Right lobe of liver (tissue), 6 donors: ENCODE measurements at regions not wholly inside any gene's neighbourhood (a gene's known extent, or its start where the extent isn't known, plus 50 kb on each side); places are given as distances from the start of the nearest gene placed in this dataset.

Source experiments
- ATAC-seq, 4 donors: fragments of 200-7000 bp; cut with Tn5 transposase; one replicate each; pipeline ENCODE4 v1.9.1; 2020; ENCODE audit warnings: mild to moderate bottlenecking in 4 of 4, moderate library complexity in 4 of 4
- DNase-seq, 3 donors: peaks; one replicate each; pipeline ENCODE4 v3.0.0-alpha.2; 2020
- H3K27ac ChIP-seq, 3 donors: fragments of 200-600 bp; one replicate each; pipeline ENCODE4 v1.8.0; 2022
- H3K27me3 ChIP-seq, 2 donors: fragments of 200-600 bp; one replicate each; pipeline ENCODE4 v1.8.0; 2022
- H3K36me3 ChIP-seq, 4 donors: fragments of 200-600 bp; sonication (generic) in 1 of 4; one replicate each; pipeline versions ENCODE4 v1.5.1 to v1.8.0; 2017 to 2022; ENCODE audit warnings: control low read depth in 1 of 4
- H3K4me1 ChIP-seq, 4 donors: fragments of 200-600 bp; sonication (generic) in 1 of 4; one replicate each; pipeline versions ENCODE4 v1.5.1 to v1.8.0; 2017 to 2022; ENCODE audit warnings: control low read depth in 1 of 4
- H3K4me3 ChIP-seq, 3 donors: fragments of 200-600 bp; one replicate each; pipeline ENCODE4 v1.8.0; 2022
- H3K9me3 ChIP-seq, 4 donors: fragments of 200-600 bp; sonication (generic) in 1 of 4; one replicate each; pipeline versions ENCODE4 v1.5.1 to v1.8.0; 2017 to 2022; ENCODE audit warnings: control low read depth in 1 of 4
- POLR2A ChIP-seq: fragments of 450-650 bp; IDR thresholded peaks from one replicate; pipeline ENCODE4 v1.6.1; 2017; ENCODE audit warnings: antibody characterized with exemption, mild to moderate bottlenecking
- WGBS: methylation state at CpG from one replicate; pipeline ENCODE4 v1.1.6; 2018; ENCODE audit warnings: low coverage, low lambda C conversion rate; ENCODE audit not compliant: insufficient coverage; ENCODE audit errors: missing lambda C conversion rate; 5-methylcytosine and 5-hydroxymethylcytosine counted together
- intact Hi-C, 2 donors: fragments of 100-400 bp; cut with DNase I; formaldehyde crosslinking; loops; one replicate each; pipeline versions ENCODE4 v1.11.2 to v1.14.1; 2022
- TF ChIP-seq, protein P1 (sequence below), 4 donors: fragments of 200-600 bp in 3 of 4; fragments of 450-650 bp in 1 of 4; IDR thresholded peaks; one replicate each; pipeline versions ENCODE4 v1.5.1 to v1.8.0; 2016 to 2022; ENCODE audit warnings: antibody characterized with exemption in 4 of 4, mild to moderate bottlenecking in 2 of 4
- donor health status: DM: no; HTN: yes; CAD: no.
- donor health status: DM: no; HTN: no; CAD: no.
- donor health status: DM: no; HTN: no; CAD: no.
- donor health status: DM: no; HTN: yes; CAD: no.
- donor health status: DM: no; HTN: yes; CAD: no.

DNA sequence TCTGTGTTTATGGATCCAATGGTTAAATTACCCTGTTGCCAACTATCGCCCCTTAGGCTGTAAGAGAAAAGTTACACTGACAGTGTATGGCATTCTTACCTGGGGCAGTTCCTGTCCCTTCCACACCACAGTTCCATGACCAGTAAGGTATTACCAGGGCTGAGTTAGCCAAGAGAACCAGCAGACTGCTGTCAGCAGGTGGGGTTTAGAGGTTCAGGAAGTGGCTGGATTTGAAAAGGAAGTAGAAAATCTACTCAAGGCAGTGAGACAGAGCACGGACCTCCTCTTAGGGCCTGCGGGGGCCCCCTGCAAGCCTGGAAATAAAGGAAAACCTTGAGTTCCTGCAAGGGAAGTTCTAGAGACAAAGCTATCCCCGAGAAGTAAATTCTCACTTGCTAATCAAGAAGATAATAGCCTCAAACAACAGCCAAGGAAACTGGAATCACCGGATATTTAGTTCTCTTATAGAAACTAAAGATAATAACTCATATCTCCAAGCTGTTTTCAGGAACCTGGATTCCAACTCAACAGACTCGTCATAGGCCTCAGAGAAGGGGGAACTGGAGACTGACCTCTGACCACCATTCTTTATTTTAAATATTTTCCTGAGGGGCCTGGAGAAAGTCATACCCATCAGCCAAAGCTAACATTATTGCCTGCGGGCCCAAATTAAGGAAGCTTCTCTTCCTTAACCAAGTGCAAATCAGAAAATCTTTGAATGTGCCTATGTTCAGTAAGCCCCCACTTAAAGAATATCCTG, 161.7 kb downstream of the ANXA2 start:
- TF ChIP-seq POLR2A: no peak
- TF ChIP-seq, protein P1, sequence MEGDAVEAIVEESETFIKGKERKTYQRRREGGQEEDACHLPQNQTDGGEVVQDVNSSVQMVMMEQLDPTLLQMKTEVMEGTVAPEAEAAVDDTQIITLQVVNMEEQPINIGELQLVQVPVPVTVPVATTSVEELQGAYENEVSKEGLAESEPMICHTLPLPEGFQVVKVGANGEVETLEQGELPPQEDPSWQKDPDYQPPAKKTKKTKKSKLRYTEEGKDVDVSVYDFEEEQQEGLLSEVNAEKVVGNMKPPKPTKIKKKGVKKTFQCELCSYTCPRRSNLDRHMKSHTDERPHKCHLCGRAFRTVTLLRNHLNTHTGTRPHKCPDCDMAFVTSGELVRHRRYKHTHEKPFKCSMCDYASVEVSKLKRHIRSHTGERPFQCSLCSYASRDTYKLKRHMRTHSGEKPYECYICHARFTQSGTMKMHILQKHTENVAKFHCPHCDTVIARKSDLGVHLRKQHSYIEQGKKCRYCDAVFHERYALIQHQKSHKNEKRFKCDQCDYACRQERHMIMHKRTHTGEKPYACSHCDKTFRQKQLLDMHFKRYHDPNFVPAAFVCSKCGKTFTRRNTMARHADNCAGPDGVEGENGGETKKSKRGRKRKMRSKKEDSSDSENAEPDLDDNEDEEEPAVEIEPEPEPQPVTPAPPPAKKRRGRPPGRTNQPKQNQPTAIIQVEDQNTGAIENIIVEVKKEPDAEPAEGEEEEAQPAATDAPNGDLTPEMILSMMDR (IDR thresholded peaks at IDR 0.05): no peak
- H3K4me3 ChIP-seq: no peak overlapping the region
- intact Hi-C loops: no loop called here
- WGBS: 33% methylated on average over 7 of the region's 7 CpGs
- no peaks in the 10 kb centered on the region for H3K27me3 ChIP-seq
- H3K27ac ChIP-seq: no peak overlapping the region
- DNase-seq: no peak
- H3K9me3 ChIP-seq: no peaks in the 10 kb centered on the region
- no peaks in the 10 kb centered on the region for H3K36me3 ChIP-seq
- peak in 1 of 4 donors; percentile 56 for ATAC-seq
- H3K4me1 ChIP-seq: no peaks in the 10 kb centered on the region

DNA sequence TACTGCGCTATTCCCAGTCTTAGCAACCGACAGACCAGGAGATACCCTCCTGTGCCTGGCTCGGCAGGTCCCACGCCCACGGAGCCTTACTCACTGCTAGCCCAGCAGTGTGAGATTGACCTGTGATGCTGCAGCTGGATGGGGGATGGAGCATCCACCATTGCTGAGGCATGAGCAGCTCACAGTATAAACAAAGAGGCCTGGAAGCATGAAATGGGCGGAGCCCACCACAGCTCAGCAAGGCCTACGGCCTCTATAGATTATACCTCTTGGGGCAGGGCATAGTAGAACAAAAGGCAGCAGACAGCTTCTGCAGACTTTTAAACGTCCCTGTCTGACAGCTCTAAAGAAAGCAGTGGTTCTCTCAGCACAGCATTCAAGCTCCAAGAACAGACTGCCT, 160.3 kb downstream of the ANXA2 start:
- ATAC-seq (no peak), DNase-seq (no peak)
- no peak for TF ChIP-seq POLR2A
- H3K4me3 ChIP-seq: no peak overlapping the region
- no peak overlapping the region for H3K27ac ChIP-seq
- intact Hi-C loops: no loop called here
- H3K36me3 ChIP-seq: no peaks in the 10 kb centered on the region
- no peaks in the 10 kb centered on the region for H3K4me1 ChIP-seq
- H3K9me3 ChIP-seq: no peaks in the 10 kb centered on the region
- H3K27me3 ChIP-seq: no peaks in the 10 kb centered on the region
- WGBS: 66% methylated on average over 6 of the region's 8 CpGs

DNA sequence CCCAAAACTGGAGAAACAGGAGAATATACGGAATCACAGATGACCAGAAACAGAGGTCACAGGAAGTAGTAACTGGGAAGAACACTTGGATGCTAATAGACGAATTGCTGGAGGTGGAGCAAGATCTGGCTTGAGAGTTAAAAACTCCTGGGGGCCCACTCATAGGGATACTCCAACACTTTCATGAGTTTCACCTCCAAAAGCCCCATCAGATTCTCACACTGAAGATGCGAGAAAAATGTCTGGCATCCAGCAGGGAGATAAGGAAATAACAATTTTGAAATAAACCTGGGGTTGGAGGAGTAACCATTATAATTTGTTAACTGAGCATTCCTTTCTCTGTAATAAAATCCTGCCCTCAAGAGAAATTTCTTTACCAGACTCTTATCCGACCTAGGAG, 154.0 kb downstream of the ANXA2 start:
- no peaks in the 10 kb centered on the region for H3K27me3 ChIP-seq
- DNase-seq (no peak), ATAC-seq (no peak)
- no peak overlapping the region for H3K27ac ChIP-seq
- H3K36me3 ChIP-seq: no peaks in the 10 kb centered on the region
- TF ChIP-seq, protein P1 (IDR thresholded peaks at IDR 0.05): no peak
- TF ChIP-seq POLR2A: no peak
- intact Hi-C loops: no loop called here
- 37% methylated on average over 4 of the region's 4 CpGs for WGBS
- no peaks in the 10 kb centered on the region for H3K9me3 ChIP-seq
- no peaks in the 10 kb centered on the region for H3K4me1 ChIP-seq
- no peak overlapping the region for H3K4me3 ChIP-seq

DNA sequence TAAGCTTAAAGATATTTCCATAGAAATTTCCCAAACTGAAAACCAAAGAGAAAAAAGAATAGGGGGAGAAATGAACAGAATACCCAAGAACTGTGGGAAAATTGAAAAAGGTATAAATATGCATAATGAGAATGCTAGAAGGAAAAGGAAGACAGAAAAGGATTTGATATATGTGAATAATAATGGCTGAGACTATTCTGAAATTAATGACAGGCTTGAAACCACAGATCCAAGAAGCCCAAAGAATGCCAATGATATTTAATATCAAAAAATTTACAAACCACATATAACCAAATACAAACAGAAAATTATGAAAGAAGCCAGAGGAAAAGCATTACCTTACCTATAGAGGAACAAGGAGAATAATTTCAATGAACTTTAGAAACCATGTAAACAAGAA, 153.0 kb downstream of the ANXA2 start:
- H3K4me3 ChIP-seq: no peak overlapping the region
- no peak overlapping the region for H3K27ac ChIP-seq
- TF ChIP-seq, protein P1 (IDR thresholded peaks at IDR 0.05): no peak
- TF ChIP-seq POLR2A: no peak
- H3K36me3 ChIP-seq: no peaks in the 10 kb centered on the region
- no peak for DNase-seq
- no peaks in the 10 kb centered on the region for H3K27me3 ChIP-seq
- ATAC-seq: no peak
- intact Hi-C loops: no loop called here
- H3K4me1 ChIP-seq: no peaks in the 10 kb centered on the region
- no peaks in the 10 kb centered on the region for H3K9me3 ChIP-seq

DNA sequence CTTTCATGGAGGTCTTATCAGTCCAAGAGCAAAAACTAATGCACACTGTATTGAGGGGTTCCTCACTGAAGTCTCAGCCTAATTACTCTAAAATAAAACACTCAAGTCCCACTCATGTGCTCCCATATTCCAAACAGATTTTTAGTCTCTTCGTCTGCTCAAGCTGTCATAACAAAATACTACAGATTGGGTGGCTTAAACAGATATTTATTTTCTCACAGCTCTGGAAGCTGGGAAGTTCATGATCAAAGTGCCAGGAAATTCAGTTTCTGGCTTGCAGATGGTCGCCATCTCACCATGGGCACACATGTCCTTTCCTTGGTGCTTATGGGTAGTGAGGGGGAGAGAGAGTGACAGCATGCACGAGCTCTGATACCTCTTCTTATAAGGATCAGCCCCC, 147.5 kb downstream of the ANXA2 start:
- WGBS: 71% methylated on average over 3 of the region's 3 CpGs
- no peak for TF ChIP-seq POLR2A
- TF ChIP-seq, protein P1 (IDR thresholded peaks at IDR 0.05): no peak
- intact Hi-C loops: no loop called here
- no peaks in the 10 kb centered on the region for H3K36me3 ChIP-seq
- no peaks in the 10 kb centered on the region for H3K9me3 ChIP-seq
- H3K27ac ChIP-seq: no peak overlapping the region
- H3K27me3 ChIP-seq: no peaks in the 10 kb centered on the region
- H3K4me1 ChIP-seq: peaks cover 0 to 3% (median 0%) of the 10 kb centered on the region in 4 donors
- no peak for DNase-seq
- ATAC-seq: no peak
- no peak overlapping the region for H3K4me3 ChIP-seq
